ENCODE measurements at regions not wholly inside any gene's neighbourhood (a gene's known extent, or its start where the extent isn't known, plus 50 kb on each side); places are given as distances from the start of the nearest gene placed in this dataset.
A peak's percentile ranks its signal among the peaks of the same experiment; 100 is the strongest.

DNA sequence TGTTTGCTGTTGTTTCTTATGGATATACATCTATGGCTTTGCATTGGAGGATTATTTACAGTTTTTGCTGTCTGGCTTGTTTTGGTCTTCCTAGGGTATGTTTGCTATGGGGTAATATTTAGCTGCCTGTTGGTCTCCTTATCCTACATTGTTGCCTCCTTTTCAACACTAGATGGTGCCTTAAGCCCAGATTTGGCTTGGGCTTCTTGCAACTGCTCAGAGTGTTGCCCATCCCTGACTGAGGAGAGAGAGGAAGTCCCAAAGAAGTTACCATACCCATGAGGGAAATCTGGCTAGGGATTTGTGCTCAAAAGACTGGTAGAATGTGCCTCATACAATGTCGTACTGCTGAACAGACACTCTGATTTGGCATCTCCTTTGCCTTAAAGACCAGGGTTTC lies 94.6 kb upstream of the MUCL1 start:
- Histone ChIP-seq H3K27ac (ENCODE audit: poor library complexity, severe bottlenecking) (no peak overlapping the region), H3K4me3 (ENCODE audit: severe bottlenecking) (no peak overlapping the region), H3K4me1 (ENCODE audit: insufficient read depth, poor library complexity, severe bottlenecking) (no peaks in the 10 kb centered on the region), H3K27me3 (ENCODE audit: insufficient read depth, poor library complexity, severe bottlenecking) (peaks cover 13% of the 10 kb centered on the region), H3K9me3 (ENCODE audit: severe bottlenecking) (no peaks in the 10 kb centered on the region), H3K36me3 (ENCODE audit: low read depth) (no peaks in the 10 kb centered on the region)
- DNase-seq (ENCODE audit: low spot score): no peak
- TF ChIP-seq CTCF (IDR thresholded peaks at IDR 0.05; ENCODE audit: poor library complexity, severe bottlenecking): peak; percentile 56
- ATAC-seq (ENCODE audit: low read depth): peak; percentile 82

- no peak for TF ChIP-seq CTCF (IDR thresholded peaks at IDR 0.05; ENCODE audit: poor library complexity, severe bottlenecking)
- H3K27me3 ChIP-seq (ENCODE audit: insufficient read depth, poor library complexity, severe bottlenecking): peaks cover 13% of the 10 kb centered on the region
- H3K4me1 ChIP-seq (ENCODE audit: insufficient read depth, poor library complexity, severe bottlenecking): no peaks in the 10 kb centered on the region
- ATAC-seq (ENCODE audit: low read depth) (no peak), DNase-seq (ENCODE audit: low spot score) (no peak)
- H3K9me3 ChIP-seq (ENCODE audit: severe bottlenecking): no peaks in the 10 kb centered on the region
- H3K36me3 ChIP-seq (ENCODE audit: low read depth): no peaks in the 10 kb centered on the region
- no peak overlapping the region for H3K4me3 ChIP-seq (ENCODE audit: severe bottlenecking)
- no peak overlapping the region for H3K27ac ChIP-seq (ENCODE audit: poor library complexity, severe bottlenecking)
Measured at GRCh38 chr12:54751493-54751892, 102.8 kb upstream of the MUCL1 start.

GRCh38 chr12:54749191-54749818 lies 101.1 kb upstream of the DCD start:
- no peak for DNase-seq (ENCODE audit: low spot score)
- H3K4me1 ChIP-seq (ENCODE audit: insufficient read depth, poor library complexity, severe bottlenecking): no peaks in the 10 kb centered on the region
- TF ChIP-seq CTCF (IDR thresholded peaks at IDR 0.05; ENCODE audit: poor library complexity, severe bottlenecking): peak; percentile 81
- no peak overlapping the region for H3K4me3 ChIP-seq (ENCODE audit: severe bottlenecking)
- peak; percentile 57 for ATAC-seq (ENCODE audit: low read depth)
- no peak overlapping the region for H3K27ac ChIP-seq (ENCODE audit: poor library complexity, severe bottlenecking)
- no peaks in the 10 kb centered on the region for H3K9me3 ChIP-seq (ENCODE audit: severe bottlenecking)
- peaks cover 3% of the 10 kb centered on the region for H3K27me3 ChIP-seq (ENCODE audit: insufficient read depth, poor library complexity, severe bottlenecking)
- H3K36me3 ChIP-seq (ENCODE audit: low read depth): no peaks in the 10 kb centered on the region

- TF ChIP-seq CTCF (IDR thresholded peaks at IDR 0.05; ENCODE audit: poor library complexity, severe bottlenecking): no peak
- Histone ChIP-seq H3K9me3 (ENCODE audit: severe bottlenecking) (no peaks in the 10 kb centered on the region), H3K27me3 (ENCODE audit: insufficient read depth, poor library complexity, severe bottlenecking) (no peaks in the 10 kb centered on the region), H3K4me1 (ENCODE audit: insufficient read depth, poor library complexity, severe bottlenecking) (no peaks in the 10 kb centered on the region), H3K36me3 (ENCODE audit: low read depth) (no peaks in the 10 kb centered on the region), H3K4me3 (ENCODE audit: severe bottlenecking) (no peak overlapping the region), H3K27ac (ENCODE audit: poor library complexity, severe bottlenecking) (no peak overlapping the region)
- ATAC-seq (ENCODE audit: low read depth) (no peak), DNase-seq (ENCODE audit: low spot score) (no peak)
Measured at GRCh38 chr12:54744590-54744989, 96.4 kb upstream of the DCD start.

DNA sequence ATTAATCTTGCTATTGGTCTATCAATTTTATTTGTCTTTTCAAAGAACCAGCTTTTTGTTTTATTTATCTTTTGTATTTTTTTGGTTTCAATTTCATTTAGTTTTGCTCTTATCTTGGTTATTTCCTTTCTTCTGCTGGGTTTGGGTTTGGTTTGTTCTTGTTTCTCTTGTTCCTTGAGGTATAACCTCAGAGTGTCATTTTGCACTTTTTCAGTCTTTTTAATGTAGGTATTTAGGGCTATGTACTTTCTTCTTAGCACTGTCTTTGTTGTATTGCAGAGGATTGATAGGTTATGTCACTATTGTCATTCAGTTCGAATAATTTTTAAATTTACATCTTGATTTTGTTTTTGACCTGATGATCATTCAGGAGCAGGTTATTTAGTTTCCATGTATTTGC lies 92.7 kb upstream of the DCD start:
- no peaks in the 10 kb centered on the region for H3K36me3 ChIP-seq (ENCODE audit: low read depth)
- H3K27me3 ChIP-seq (ENCODE audit: insufficient read depth, poor library complexity, severe bottlenecking): no peaks in the 10 kb centered on the region
- ATAC-seq (ENCODE audit: low read depth) (no peak), DNase-seq (ENCODE audit: low spot score) (no peak)
- H3K4me1 ChIP-seq (ENCODE audit: insufficient read depth, poor library complexity, severe bottlenecking): no peaks in the 10 kb centered on the region
- no peak overlapping the region for H3K4me3 ChIP-seq (ENCODE audit: severe bottlenecking)
- no peak overlapping the region for H3K27ac ChIP-seq (ENCODE audit: poor library complexity, severe bottlenecking)
- H3K9me3 ChIP-seq (ENCODE audit: severe bottlenecking): no peaks in the 10 kb centered on the region
- no peak for TF ChIP-seq CTCF (IDR thresholded peaks at IDR 0.05; ENCODE audit: poor library complexity, severe bottlenecking)

All from RWPE2 (cell line).